Jurkat, Clone E6-1 (cell line): ENCODE measurements at regions not wholly inside any gene's neighbourhood (a gene's known extent, or its start where the extent isn't known, plus 50 kb on each side); places are given as distances from the start of the nearest gene placed in this dataset.

Source experiments
- DNase-seq: peaks from one replicate; pipeline ENCODE4 v3.0.0-alpha.2; 2011; ENCODE audit warnings: low read depth, low spot score
- H3K4me3 ChIP-seq: 2 replicates; pipeline ENCODE4 v1.5.1; 2011; ENCODE audit warnings: mild to moderate bottlenecking, low read length, control low read depth, moderate library complexity

GRCh38 chr6:8683204-8683603, 247.9 kb upstream of the SLC35B3 start:
- DNase-seq = no peak
- H3K4me3 ChIP-seq = no peak overlapping the region

GRCh38 chr6:8679823-8680222, 244.5 kb upstream of the SLC35B3 start:
- DNase-seq = no peak
- H3K4me3 ChIP-seq = no peak overlapping the region

GRCh38 chr6:8678466-8678865, 243.1 kb upstream of the SLC35B3 start:
- H3K4me3 ChIP-seq = no peak overlapping the region
- DNase-seq = no peak

- no peak for DNase-seq
- H3K4me3 ChIP-seq = no peak overlapping the region
Observed at GRCh38 chr6:8674126-8674525, 238.8 kb upstream of the SLC35B3 start.

- DNase-seq = no peak
- no peak overlapping the region for H3K4me3 ChIP-seq
Observed at GRCh38 chr6:8672882-8673281, 237.5 kb upstream of the SLC35B3 start.

- no peak for DNase-seq
Observed at GRCh38 chr6:8670792-8671191, 235.4 kb upstream of the SLC35B3 start.

GRCh38 chr6:8664700-8665099, 229.4 kb upstream of the SLC35B3 start:
- DNase-seq = no peak
- no peak overlapping the region for H3K4me3 ChIP-seq

More at GRCh38 chr6:8670792-8671191, 235.4 kb upstream of the SLC35B3 start:
- H3K4me3 ChIP-seq = no peak overlapping the region

GRCh38 chr6:8664070-8664469, 228.7 kb upstream of the SLC35B3 start:
- DNase-seq = no peak
- no peak overlapping the region for H3K4me3 ChIP-seq

GRCh38 chr6:8659404-8660189, 224.3 kb upstream of the SLC35B3 start:
- no peak for DNase-seq
- H3K4me3 ChIP-seq = no peak overlapping the region

GRCh38 chr6:8658416-8658815, 223.1 kb upstream of the SLC35B3 start:
- no peak for DNase-seq
- no peak overlapping the region for H3K4me3 ChIP-seq

GRCh38 chr6:8657522-8657921, 222.2 kb upstream of the SLC35B3 start:
- no peak for DNase-seq
- no peak overlapping the region for H3K4me3 ChIP-seq

GRCh38 chr6:8655670-8656454, 220.5 kb upstream of the SLC35B3 start:
- no peak for DNase-seq
- H3K4me3 ChIP-seq = no peak overlapping the region

- DNase-seq = no peak
- no peak overlapping the region for H3K4me3 ChIP-seq
Observed at GRCh38 chr6:8652710-8653109, 217.4 kb upstream of the SLC35B3 start.

- no peak overlapping the region for H3K4me3 ChIP-seq
- DNase-seq = no peak
Observed at GRCh38 chr6:8651998-8652397, 216.7 kb upstream of the SLC35B3 start.

- no peak overlapping the region for H3K4me3 ChIP-seq
- no peak for DNase-seq
Observed at GRCh38 chr6:8645212-8645611, 209.9 kb upstream of the SLC35B3 start.

GRCh38 chr6:8644306-8644705, 209.0 kb upstream of the SLC35B3 start:
- no peak for DNase-seq

GRCh38 chr6:8642854-8643253, 207.5 kb upstream of the SLC35B3 start:
- DNase-seq = no peak
- H3K4me3 ChIP-seq = no peak overlapping the region

More at GRCh38 chr6:8644306-8644705, 209.0 kb upstream of the SLC35B3 start:
- no peak overlapping the region for H3K4me3 ChIP-seq

- H3K4me3 ChIP-seq = no peak overlapping the region
- DNase-seq = no peak
Observed at GRCh38 chr6:8642131-8642530, 206.8 kb upstream of the SLC35B3 start.

GRCh38 chr6:8639928-8640649, 204.7 kb upstream of the SLC35B3 start:
- H3K4me3 ChIP-seq = no peak overlapping the region
- DNase-seq = no peak
